ENCODE measurements at regions not wholly inside any gene's neighbourhood (a gene's known extent, or its start where the extent isn't known, plus 50 kb on each side); places are given as distances from the start of the nearest gene placed in this dataset.

DNA sequence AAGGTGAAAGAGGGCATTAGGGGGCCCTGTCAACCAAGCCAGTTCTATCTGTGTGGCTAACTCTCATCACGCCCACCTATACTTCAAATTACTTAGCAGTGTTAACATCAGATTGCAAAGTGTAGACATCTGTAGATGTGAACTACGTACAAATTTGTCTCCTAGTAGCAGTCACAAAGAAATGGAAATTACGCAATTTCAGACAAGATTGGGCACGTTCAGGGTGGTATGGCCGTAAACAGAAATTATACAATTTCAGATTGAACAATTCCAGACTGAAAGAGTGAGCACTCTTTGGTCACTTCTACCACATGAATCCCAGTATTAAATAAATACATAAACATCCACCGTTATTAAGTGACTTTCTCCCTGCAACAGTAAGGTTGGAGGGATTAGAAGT, 592.7 kb upstream of the PSMD7 start (continued):
- TF ChIP-seq CHD7 (IDR thresholded peaks at IDR 0.05; ENCODE audit: insufficient replicate concordance, low read length) (no peak), SUZ12 (IDR thresholded peaks at IDR 0.05; ENCODE audit: low read length) (no peak), TEAD4 (IDR thresholded peaks at IDR 0.05; ENCODE audit: low read depth, low read length) (no peak), EGR1 (IDR thresholded peaks at IDR 0.05; ENCODE audit: borderline replicate concordance, low read depth, low read length) (no peak), CTBP2 (IDR thresholded peaks at IDR 0.05; ENCODE audit: borderline replicate concordance, insufficient read depth, insufficient read length, low read length) (no peak), RAD21 (IDR thresholded peaks at IDR 0.05 in 1 of 2, conservative IDR thresholded peaks at IDR 0.05 in 1 of 2; ENCODE audit: low read depth in 2 of 2, low read length in 2 of 2) (no peak), SIX5 (IDR thresholded peaks at IDR 0.05; ENCODE audit: low read depth, low read length) (no peak), ASH2L (IDR thresholded peaks at IDR 0.05; ENCODE audit: low read length) (no peak), CREB1 (IDR thresholded peaks at IDR 0.05) (no peak), MAFK (IDR thresholded peaks at IDR 0.05; ENCODE audit: low read depth, low read length) (no peak)

Measured in H1 (cell line).